SH-SY5Y (cell line): ENCODE measurements at regions not wholly inside any gene's neighbourhood (a gene's known extent, or its start where the extent isn't known, plus 50 kb on each side); places are given as distances from the start of the nearest gene placed in this dataset.
A peak's percentile ranks its signal among the peaks of the same experiment; 100 is the strongest.

Source experiments
- GATA2 ChIP-seq: IDR thresholded peaks from 2 replicates; pipeline ENCODE4 v1.6.1; 2011; ENCODE audit warnings: mild to moderate bottlenecking, low read depth, low read length
- GATA3 ChIP-seq: IDR thresholded peaks from 2 replicates; pipeline ENCODE4 v1.6.1; 2011; ENCODE audit warnings: low read depth, mild to moderate bottlenecking, low read length, moderate library complexity

DNA sequence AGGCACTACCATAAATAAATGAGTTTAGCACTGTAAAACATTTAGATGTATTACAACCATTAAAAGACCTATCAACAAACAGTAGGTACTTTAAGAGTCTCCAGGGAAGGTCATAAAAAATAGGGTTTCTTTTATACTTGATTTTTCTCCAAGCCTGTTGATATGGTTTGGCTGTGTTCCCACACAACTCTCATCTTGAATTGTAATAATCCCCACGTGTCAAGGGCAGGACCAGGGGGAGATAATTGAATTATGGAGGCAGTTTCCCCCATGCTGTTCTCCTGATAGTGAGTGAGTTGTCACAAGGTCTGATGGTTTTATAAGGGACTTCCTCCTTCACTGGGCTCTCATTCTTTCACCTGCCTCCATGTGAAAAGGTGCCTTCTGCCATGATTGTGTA lies 468.9 kb upstream of the UBE2E2 start:
- TF ChIP-seq GATA2 = no peak
- TF ChIP-seq GATA3 = no peak

DNA sequence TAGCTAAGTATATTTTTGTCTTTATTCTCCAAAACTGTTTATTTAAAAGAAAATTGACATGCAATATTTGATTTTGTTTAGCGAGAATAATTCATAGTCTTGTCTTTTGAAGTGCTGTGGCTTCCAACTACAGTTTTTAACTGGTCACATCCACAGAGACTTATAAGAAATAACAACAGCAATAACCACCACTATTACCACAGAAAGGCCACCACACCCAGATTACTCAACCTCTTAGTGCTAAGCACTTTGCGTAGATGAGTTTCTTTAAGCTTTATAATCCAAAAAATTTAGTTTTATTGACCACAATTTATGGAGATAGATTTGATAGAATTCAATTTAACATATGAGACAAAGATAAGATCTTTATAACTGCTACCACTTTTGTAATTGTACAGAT lies 468.4 kb upstream of the UBE2E2 start:
- no peak for TF ChIP-seq GATA2
- no peak for TF ChIP-seq GATA3

DNA sequence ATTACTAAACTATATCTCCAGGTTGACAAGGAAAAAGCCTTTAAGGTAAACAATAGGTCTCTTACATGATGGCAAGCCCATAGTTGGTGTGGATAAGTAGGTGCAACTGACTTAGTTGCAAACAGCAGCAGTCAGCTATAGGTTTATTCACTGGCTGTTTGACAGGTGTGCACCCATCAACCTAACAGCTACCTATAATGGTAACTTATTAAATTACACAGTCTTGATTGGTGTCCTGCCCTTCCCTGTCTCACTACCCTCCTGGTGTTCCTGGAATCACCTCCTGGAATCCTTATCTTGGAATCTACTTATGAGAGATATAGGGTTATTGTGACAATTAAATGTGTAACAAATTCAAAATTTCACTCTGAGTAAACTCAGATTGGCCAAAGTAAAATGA lies 467.8 kb upstream of the UBE2E2 start:
- TF ChIP-seq GATA2 (no peak; the same call in 1 of the 2 replicates), GATA3 (no peak)

DNA sequence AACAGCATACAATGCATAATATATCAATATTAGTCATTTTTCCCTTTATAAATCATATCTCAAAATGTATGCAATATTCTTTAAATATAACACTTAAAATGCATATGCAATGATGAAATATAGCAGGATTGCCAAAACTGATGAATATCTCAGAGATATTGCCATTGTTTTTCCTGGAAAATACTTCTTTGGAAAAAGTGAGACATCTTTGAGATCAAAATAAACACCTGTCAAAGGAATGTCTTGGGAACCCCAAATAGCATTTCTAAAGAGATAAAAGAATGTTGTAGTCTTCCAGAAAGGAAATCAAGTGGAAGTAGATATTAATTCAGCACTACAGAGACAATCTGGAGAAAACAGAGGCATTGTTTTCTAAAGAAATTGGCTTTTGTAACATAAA lies 457.8 kb upstream of the UBE2E2 start:
- TF ChIP-seq GATA3 (no peak), GATA2 (no peak)

DNA sequence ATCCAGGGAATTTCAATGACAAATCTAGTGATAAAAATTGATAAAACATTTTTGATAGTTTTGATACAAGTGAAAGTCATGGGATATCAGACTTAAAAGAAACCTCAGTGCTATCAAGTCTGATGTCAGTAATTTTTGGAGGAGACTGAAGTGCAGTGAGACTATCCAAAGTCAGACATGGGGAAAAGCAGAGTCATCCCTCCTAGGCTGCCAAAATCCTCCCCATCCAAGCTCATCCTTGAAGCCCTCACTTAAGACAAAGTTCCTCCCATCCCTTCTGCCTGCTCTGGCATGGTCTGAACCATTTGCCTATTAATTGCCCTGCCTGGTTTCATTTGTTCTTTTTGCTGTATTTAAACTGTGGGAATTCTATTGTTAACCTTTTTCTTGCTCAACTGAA lies 456.9 kb upstream of the UBE2E2 start:
- TF ChIP-seq GATA3 = no peak
- TF ChIP-seq GATA2 = no peak

- TF ChIP-seq GATA3 (peak; percentile 57), GATA2 (peak; percentile 82)
These were observed 454.6 kb upstream of the UBE2E2 start for GRCh38 chr3:22748453-22749045.

DNA sequence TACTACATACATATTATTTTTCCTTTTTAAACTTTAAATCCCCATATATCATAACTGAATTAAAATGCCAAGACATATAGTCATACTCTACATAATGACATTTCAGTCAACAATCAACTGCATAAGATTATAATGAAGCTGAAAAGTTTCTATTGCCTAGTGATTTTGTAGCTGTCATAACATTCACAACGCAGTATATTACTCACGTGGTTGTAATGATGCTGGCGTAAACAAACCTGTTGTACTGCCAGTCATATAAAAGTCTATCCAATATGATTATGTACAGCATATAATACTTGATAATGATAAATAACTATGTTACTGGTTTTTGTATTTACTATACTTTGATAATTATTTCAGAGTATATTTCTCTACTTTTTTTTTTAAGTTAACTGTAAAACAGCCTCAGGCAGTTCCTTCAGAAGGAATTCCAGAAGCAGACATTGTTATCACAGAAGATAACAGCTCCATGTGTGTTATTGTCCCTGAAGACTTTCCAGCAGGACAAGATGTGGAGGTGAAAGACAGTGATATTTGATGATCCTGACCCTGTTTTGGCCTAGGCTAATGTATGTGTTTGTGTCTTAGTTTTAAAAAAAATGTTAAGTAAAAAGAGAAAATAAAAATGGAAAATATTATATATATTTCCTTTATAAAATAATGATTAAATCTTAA lies 443.4 kb upstream of the UBE2E2 start:
- TF ChIP-seq GATA2 (no peak), GATA3 (no peak)

DNA sequence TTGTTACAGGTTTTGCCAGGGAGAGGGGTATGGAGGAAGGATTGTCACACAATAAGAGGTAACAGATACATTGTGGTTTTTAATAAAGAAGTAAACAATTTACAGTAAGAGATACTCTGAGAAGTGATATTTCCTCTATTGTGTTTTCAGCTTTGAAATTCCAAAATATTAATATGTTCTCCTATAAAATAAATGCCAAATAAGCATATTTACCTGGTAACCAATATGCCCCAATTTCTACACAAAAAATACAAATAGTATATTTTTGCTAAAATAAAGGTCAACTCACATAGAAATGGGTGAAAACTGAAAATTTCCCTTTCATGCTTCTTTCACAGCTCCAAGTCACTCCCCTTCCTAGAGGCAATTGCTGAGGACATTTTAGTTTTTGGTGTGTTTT lies 437.4 kb upstream of the UBE2E2 start:
- no peak for TF ChIP-seq GATA2
- no peak for TF ChIP-seq GATA3

DNA sequence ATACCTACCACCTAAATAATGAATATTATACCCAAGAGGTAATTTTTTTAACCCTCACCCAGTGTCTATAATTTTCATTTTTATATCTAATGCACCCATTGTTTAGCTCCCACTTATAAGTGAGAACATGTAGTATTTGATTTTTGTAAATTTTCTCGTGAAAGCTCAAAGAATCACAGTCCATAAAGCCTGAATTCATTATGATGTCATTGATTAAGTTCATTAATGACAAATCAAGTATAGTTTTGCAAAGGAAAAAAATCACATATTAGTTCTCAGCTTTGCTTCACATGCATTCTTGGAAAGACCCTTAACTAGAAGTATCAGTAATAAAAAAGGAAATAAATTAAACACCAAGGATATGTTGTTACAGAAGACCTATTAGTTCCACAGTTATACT lies 425.3 kb upstream of the UBE2E2 start:
- TF ChIP-seq GATA2 (no peak), GATA3 (no peak)

DNA sequence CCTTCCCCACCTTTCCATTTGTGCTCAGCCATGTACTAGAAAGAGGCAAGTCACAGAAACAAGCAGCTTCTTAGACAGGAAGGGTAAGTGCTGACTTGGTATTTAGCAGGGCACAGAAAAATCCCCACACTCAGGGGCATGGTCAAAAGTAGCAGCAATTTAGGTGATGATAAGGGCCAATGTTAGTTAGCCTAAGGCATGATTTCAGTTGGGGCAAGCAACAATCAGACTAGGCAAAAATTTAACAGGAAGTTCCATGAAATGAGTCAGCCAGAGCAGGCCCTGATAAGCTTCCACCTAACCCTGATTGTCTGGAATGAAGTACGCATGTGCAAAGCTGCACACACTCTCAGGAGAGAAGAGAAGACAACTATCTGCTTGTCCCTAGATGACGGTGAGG lies 423.4 kb upstream of the UBE2E2 start:
- TF ChIP-seq GATA3 (no peak), GATA2 (no peak)

DNA sequence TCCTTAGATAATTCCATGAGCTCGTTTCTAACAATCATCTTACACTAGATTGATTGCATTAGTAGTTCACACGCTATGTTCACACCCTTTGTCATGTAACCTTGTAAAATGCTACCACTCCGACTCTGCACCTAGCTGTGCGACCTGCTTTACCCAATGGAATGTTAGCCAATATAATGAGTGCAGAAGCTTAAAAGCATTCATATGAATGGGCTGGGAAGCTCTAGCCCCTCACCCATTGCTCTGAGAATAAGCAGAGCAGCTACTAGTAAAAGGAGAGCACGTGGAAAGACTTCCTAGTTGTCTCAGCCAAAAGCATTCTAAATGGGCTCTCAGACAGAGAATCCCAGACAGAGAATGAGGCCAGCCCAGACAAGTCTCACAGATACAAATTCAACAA lies 410.6 kb upstream of the UBE2E2 start:
- TF ChIP-seq GATA2 (no peak), GATA3 (no peak)

DNA sequence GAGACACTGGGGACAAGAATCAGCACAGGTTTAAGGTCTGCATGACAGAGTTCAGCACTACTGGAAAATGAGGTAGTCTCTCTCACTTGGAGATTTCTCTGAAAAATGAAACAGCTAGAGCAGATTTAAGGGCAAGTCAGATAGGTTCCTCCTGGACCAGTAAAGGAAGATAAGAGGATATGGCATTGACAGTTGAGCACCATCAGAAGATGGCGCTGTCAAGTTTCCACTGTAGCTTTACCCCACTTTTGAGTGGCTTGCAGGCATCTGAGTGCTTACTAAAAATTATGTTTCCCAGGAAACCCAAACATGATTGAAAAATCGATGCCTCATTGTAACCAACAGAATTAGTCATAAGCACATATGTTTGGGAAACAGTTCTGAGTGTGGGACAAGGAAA lies 407.2 kb upstream of the UBE2E2 start:
- TF ChIP-seq GATA3 (no peak), GATA2 (no peak)

DNA sequence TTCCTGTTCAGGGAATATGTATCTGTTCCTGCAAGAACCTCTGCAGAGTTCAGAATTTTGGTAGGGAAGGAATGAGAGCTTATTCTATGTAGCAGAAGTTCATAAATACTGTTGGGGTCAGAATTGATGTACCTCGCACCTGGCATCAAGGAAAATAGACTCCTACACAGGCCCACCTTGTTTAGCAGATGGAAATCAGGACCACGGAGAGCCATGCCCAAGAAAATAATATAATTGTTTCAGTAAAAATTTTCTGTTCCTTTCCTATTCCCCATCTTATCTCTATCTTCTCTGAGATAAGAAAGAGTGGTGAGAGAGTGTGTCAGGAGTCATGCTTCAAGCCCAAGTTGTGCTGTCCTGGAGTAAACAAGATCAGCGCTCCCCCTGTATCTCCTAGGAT lies 404.7 kb upstream of the UBE2E2 start:
- TF ChIP-seq GATA2 (no peak), GATA3 (no peak)

DNA sequence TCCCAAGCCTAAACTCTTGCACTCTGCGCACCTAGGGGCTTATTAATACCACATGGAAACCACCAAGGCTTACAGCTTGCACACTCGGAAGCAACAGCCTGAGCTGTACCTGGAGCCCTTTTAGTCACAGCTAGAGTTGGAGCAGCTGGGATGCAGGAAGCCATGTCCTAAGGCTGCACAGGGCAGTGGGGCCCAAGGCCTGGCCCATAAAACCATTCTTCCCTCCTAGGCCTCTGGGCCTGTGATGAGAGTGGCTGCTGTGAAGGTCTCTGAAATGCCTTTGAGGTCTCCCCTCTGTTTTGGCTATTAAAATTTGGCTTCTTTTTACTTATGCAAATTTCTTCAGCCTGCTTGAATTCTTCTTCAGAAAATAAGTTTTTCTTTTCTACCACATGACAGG lies 383.9 kb upstream of the UBE2E2 start:
- TF ChIP-seq GATA3 = no peak
- TF ChIP-seq GATA2 = no peak

DNA sequence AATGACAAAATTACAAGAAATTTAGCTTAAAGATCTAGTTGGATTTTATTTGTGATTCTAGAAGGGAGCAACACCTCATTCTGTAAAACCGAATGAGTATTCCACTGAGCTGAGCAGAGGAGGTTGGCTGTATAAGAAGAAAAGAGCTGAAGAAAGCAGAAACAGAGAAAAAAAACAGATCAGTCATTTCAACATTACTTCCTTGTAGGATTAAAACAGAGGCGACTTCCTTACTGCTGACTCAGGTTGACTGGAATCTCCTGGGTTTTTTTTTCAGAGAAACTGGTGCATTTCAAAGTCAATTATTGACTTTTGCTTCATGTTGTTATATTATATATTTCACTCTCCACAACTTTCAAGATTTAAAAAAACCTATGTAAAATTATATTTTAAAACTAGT lies 368.1 kb upstream of the UBE2E2 start:
- TF ChIP-seq GATA2 (no peak), GATA3 (no peak)

- TF ChIP-seq GATA2 (no peak), GATA3 (no peak)
These were observed 367.0 kb upstream of the UBE2E2 start for GRCh38 chr3:22836131-22836530.

DNA sequence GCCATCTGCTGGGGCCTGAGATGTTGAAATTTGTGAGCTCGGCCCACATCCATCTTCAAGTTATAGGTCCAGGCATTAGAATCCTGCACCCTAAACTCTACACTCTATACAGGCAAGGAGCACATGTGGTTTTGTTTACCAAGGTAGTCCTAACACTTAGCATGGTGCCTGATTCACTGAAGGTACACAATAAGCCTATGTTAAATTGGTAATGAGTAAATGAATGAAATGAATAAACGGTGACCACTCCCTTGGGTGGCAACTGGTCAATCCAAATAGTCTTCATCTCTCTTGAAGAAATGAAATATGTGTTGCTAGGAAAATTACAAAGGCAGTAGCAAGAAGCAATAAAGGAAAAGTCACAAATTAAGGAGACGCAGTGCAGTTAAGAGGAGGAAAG lies 359.3 kb upstream of the UBE2E2 start:
- no peak for TF ChIP-seq GATA2
- TF ChIP-seq GATA3 = no peak
